Mesothelial cell of epicardium (in vitro differentiated cells): ENCODE measurements at regions not wholly inside any gene's neighbourhood (a gene's known extent, or its start where the extent isn't known, plus 50 kb on each side); places are given as distances from the start of the nearest gene placed in this dataset.

Source experiments
- DNase-seq, 2 experiments: peaks; one replicate each; pipeline ENCODE4 v3.0.0; 2021; ENCODE audit warnings: low spot score in 2 of 2; ENCODE audit not compliant: unreplicated experiment in 2 of 2
- H3K27ac Mint-ChIP-seq: 2 replicates; pipeline ENCODE4 v1.8.0; 2021; ENCODE audit warnings: mixed read lengths
- H3K27me3 Mint-ChIP-seq: 2 replicates; pipeline ENCODE4 v1.8.0; 2021; ENCODE audit warnings: low read depth, mixed read lengths
- H3K36me3 Mint-ChIP-seq: 2 replicates; pipeline ENCODE4 v1.8.0; 2021; ENCODE audit warnings: mixed read lengths
- H3K4me1 Mint-ChIP-seq: 2 replicates; pipeline ENCODE4 v1.8.0; 2021; ENCODE audit warnings: mixed read lengths
- H3K4me3 Mint-ChIP-seq: 2 replicates; pipeline ENCODE4 v1.8.0; 2021; ENCODE audit warnings: mild to moderate bottlenecking, moderate library complexity, mixed read lengths
- H3K9me3 Mint-ChIP-seq: 2 replicates; pipeline ENCODE4 v1.8.0; 2021; ENCODE audit warnings: mixed read lengths
- CTCF ChIP-seq: fragments of 200-600 bp; sonication (generic); IDR thresholded peaks from one replicate; pipeline ENCODE4 v1.5.0; 2021; ENCODE audit warnings: antibody characterized with exemption; ENCODE audit not compliant: unreplicated experiment

- Mint-ChIP-seq H3K27ac (no peak overlapping the region), H3K4me1 (peaks cover 16% of the 10 kb centered on the region), H3K27me3 (no peaks in the 10 kb centered on the region), H3K4me3 (no peak overlapping the region), H3K36me3 (no peaks in the 10 kb centered on the region), H3K9me3 (peaks cover 9% of the 10 kb centered on the region)
- TF ChIP-seq CTCF: no peak
- DNase-seq: no peak
Measured at GRCh38 chr13:80559944-80560343, 219.0 kb upstream of the SPRY2 start.

GRCh38 chr13:80558074-80558473 lies 217.1 kb upstream of the SPRY2 start:
- Mint-ChIP-seq H3K4me3 (no peak overlapping the region), H3K4me1 (peaks cover 16% of the 10 kb centered on the region)

DNA sequence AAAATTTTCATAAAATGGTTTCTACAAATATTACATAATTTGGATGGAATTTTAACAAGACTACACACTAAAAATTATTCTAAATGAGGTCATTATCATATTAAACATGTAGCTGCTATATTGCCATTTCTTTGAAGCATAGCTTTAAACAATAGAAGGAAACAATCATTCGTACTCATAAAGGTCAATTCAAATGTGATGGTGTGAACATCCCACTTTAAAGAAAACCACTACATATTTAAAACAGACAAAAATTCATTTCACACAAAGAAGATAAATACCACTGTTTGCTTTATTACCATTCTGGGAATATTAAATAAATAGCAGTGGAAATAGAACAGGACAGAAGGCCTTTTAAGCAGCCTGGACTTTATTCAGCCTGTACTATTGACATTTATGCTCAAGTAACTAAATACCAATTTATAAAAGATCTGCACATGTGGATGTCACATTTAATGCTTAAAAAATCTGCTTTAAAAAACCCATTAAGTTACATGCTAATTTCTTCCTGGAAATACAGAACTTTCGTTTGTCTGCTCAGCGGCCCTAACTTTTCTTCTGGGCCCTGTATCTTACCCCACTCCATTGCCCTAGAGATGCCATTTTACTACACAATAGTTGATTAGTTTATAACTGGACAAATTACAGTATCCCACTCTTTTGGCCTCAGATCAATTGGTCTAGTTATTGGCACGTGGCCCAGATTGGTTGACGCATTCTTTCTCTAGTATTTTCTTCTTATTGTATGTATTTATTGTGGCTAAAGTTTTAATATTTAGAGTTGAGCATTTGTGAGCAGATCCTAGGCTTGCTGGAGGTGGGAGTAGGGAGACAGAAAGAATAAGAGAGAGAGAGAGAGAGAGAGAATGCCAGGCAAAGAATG lies 215.1 kb upstream of the SPRY2 start:
- no peak for TF ChIP-seq CTCF
- Mint-ChIP-seq H3K27me3 (no peaks in the 10 kb centered on the region), H3K36me3 (no peaks in the 10 kb centered on the region), H3K9me3 (peaks cover 4% of the 10 kb centered on the region), H3K4me1 (peaks cover 25% of the 10 kb centered on the region), H3K27ac (no peak overlapping the region), H3K4me3 (no peak overlapping the region)
- no peak for DNase-seq

More at GRCh38 chr13:80558074-80558473, 217.1 kb upstream of the SPRY2 start:
- no peaks in the 10 kb centered on the region for H3K36me3 Mint-ChIP-seq
- peaks cover 9% of the 10 kb centered on the region for H3K9me3 Mint-ChIP-seq
- TF ChIP-seq CTCF: no peak
- no peaks in the 10 kb centered on the region for H3K27me3 Mint-ChIP-seq
- DNase-seq: no peak
- no peak overlapping the region for H3K27ac Mint-ChIP-seq

- H3K27me3 Mint-ChIP-seq: no peaks in the 10 kb centered on the region
- no peak for DNase-seq
- TF ChIP-seq CTCF: no peak
- H3K4me1 Mint-ChIP-seq: peaks cover 45% of the 10 kb centered on the region
- no peak overlapping the region for H3K4me3 Mint-ChIP-seq
- no peaks in the 10 kb centered on the region for H3K9me3 Mint-ChIP-seq
- H3K36me3 Mint-ChIP-seq: no peaks in the 10 kb centered on the region
- no peak overlapping the region for H3K27ac Mint-ChIP-seq
Measured at GRCh38 chr13:80552851-80553440, 212.0 kb upstream of the SPRY2 start.

DNA sequence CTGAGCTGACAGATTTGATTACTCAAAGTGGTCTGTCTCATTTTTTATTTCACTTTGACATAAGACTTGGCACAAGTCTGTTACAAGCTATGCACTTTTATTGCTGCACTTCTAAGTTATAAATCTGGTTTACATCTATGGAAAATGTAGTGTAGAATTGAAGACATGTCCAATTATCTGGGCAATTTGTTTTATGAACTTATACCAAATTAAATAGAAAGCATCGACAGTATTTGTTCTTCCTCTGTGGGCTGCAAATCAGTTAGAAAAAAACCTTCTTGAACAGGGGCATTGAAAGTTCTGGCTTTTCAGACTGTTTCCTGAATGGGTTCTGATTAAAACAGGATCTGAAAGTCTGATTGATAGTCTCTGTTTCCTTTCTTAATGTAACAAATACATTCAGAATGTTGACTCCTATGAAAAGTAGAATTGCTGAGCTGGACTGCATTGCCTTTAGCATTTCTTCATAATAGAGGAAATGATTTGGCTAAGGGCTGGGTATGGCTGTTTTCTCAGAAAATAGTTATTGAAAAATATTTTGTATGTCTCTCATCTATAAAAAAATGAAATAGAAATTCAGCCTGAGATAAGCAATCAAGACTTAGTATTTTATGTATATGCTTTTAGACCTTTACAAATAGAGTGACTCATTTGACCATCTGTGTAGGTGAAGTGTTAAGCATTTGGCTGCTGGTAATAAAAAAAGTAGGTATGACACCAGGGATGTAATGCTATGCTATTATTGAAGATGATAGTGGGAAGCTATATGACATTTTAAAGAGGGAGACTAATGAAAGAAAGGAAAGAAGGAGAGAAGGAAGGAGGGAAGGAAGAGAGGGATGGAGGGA lies 210.9 kb upstream of the SPRY2 start:
- H3K36me3 Mint-ChIP-seq: no peaks in the 10 kb centered on the region
- DNase-seq: no peak
- no peaks in the 10 kb centered on the region for H3K27me3 Mint-ChIP-seq
- no peaks in the 10 kb centered on the region for H3K9me3 Mint-ChIP-seq
- H3K4me1 Mint-ChIP-seq: peaks cover 49% of the 10 kb centered on the region
- no peak overlapping the region for H3K4me3 Mint-ChIP-seq
- H3K27ac Mint-ChIP-seq: no peak overlapping the region
- TF ChIP-seq CTCF: no peak
